Common myeloid progenitor, CD34-positive (primary cell): ENCODE measurements at regions not wholly inside any gene's neighbourhood (a gene's known extent, or its start where the extent isn't known, plus 50 kb on each side); places are given as distances from the start of the nearest gene placed in this dataset.

ENCODE experiments used
- CTCF ChIA-PET: fragments of 350-600 bp; sonication (Branson Sonifier 250); formaldehyde crosslinking; loops from one replicate; lab custom pipeline; 2021; ENCODE audit warnings: antibody characterized with exemption; lab: Charles Lee
- POLR2A ChIA-PET: fragments of 350-600 bp; sonication (Branson Sonifier 250); formaldehyde crosslinking; loops from one replicate; lab custom pipeline; 2021; ENCODE audit warnings: antibody characterized with exemption; lab: Charles Lee
- DNase-seq, 3 donors: peaks; one replicate each; pipeline versions ENCODE4 v3.0.0 to v3.0.0-alpha.2; 2013
- H3K27ac ChIP-seq, 2 experiments: 1 replicate in 1 of 2; 2 replicates in 1 of 2; pipeline ENCODE4 v1.7.0; 2013; ENCODE audit warnings: inconsistent platforms in 2 of 2, low read length in 2 of 2, mild to moderate bottlenecking in 2 of 2, low read depth in 1 of 2, moderate library complexity in 1 of 2; ENCODE audit not compliant: severe bottlenecking in 2 of 2, insufficient read depth in 1 of 2, poor library complexity in 1 of 2
- H3K27me3 ChIP-seq, 5 experiments: replicated peaks in 2 of 5; 1 replicate in 3 of 5; 2 replicates in 2 of 5; pipeline versions ENCODE4 v1.6.1 to v1.7.0; 2013; ENCODE audit warnings: low read length in 4 of 5, mild to moderate bottlenecking in 2 of 5, moderate library complexity in 2 of 5, inconsistent platforms in 1 of 5; ENCODE audit not compliant: insufficient read depth in 5 of 5, control insufficient read depth in 4 of 5
- H3K36me3 ChIP-seq, 4 experiments: 1 replicate in 2 of 4; 2 replicates in 2 of 4; pipeline versions ENCODE4 v1.6.1 to v1.7.0; 2013; ENCODE audit warnings: low read length in 3 of 4, control low read depth in 1 of 4, mild to moderate bottlenecking in 1 of 4; ENCODE audit not compliant: control insufficient read depth in 4 of 4, insufficient read depth in 4 of 4
- H3K4me1 ChIP-seq, 4 experiments: 1 replicate in 3 of 4; 2 replicates in 1 of 4; pipeline versions ENCODE4 v1.6.1 to v1.7.1; 2013; ENCODE audit warnings: low read length in 3 of 4, mild to moderate bottlenecking in 3 of 4, control low read depth in 1 of 4, inconsistent platforms in 1 of 4, moderate library complexity in 1 of 4; ENCODE audit not compliant: control insufficient read depth in 4 of 4, insufficient read depth in 4 of 4; ENCODE audit errors: control extremely low read depth in 1 of 4
- H3K4me3 ChIP-seq, 7 experiments: 1 replicate in 4 of 7; 2 replicates in 3 of 7; pipeline versions ENCODE4 v1.5.1 to v1.7.0; 2013; ENCODE audit warnings: mild to moderate bottlenecking in 7 of 7, low read length in 6 of 7, moderate library complexity in 6 of 7, inconsistent platforms in 2 of 7, low read depth in 2 of 7, control low read depth in 1 of 7; ENCODE audit not compliant: insufficient read depth in 4 of 7, control insufficient read depth in 1 of 7; ENCODE audit errors: extremely low read depth in 1 of 7
- H3K9me3 ChIP-seq, 5 experiments: 1 replicate in 4 of 5; 2 replicates in 1 of 5; pipeline versions ENCODE4 v1.6.1 to v1.7.1; 2013; ENCODE audit warnings: low read length in 4 of 5, mild to moderate bottlenecking in 2 of 5, inconsistent platforms in 1 of 5, low read depth in 1 of 5, moderate library complexity in 1 of 5; ENCODE audit not compliant: control insufficient read depth in 4 of 5, insufficient read depth in 2 of 5; ENCODE audit errors: control extremely low read depth in 1 of 5
- WGBS: methylation state at CpG from one replicate; pipeline ENCODE4 v1.1.5; 2013; ENCODE audit not compliant: insufficient coverage; 5-methylcytosine and 5-hydroxymethylcytosine counted together

DNA sequence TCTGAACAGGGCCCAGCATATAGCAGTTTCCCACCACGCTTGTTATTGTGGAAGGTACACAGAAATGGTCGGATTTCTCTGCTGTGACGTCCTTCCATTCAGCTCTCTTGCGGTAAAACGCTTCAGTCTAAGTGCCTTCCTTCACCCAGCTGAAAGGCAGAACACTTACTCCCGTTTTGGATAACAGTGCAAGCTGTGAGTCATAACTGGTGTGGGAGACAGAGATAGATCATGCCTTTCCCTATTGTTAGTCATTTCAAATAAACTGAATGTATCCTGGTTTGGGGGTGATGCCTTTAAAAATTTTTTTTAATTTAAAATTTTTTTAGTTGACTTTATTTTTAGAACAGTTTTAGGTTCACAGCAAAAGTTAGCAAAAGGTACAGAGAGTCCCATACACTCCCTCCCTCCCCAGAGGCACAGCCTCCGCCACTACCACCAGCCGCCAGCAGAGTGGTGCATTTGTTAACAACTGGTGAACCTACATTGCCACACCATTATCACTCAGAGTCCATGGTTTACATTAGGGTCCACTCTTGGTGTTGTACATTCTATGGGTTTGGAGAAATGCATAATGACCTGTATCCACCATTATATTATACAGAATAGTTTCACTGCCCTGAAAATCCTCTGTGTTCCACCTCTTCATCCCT is 94.9 kb upstream of the NSMCE3 start:
- Histone ChIP-seq H3K27me3 (peaks cover 0 to 11% (median 2%) of the 10 kb centered on the region in 5 experiments), H3K4me3 (no peak overlapping the region), H3K4me1 (no peaks in the 10 kb centered on the region), H3K9me3 (peaks cover 0 to 13% (median 2%) of the 10 kb centered on the region in 5 experiments), H3K36me3 (no peaks in the 10 kb centered on the region), H3K27ac (no peak overlapping the region)
- 91% methylated on average over 6 of the region's 8 CpGs for WGBS
- DNase-seq = no peak
- POLR2A ChIA-PET = no interaction called here
- CTCF ChIA-PET = no interaction called here

GRCh38 chr15:29361560-29361959 is 91.9 kb upstream of the NSMCE3 start:
- peaks cover 0 to 11% (median 3%) of the 10 kb centered on the region in 5 experiments for H3K27me3 ChIP-seq
- 90% methylated on average over 2 of the region's 4 CpGs for WGBS
- no peak for DNase-seq
- POLR2A ChIA-PET = no interaction called here
- H3K9me3 ChIP-seq = no peaks in the 10 kb centered on the region
- H3K4me3 ChIP-seq = no peak overlapping the region
- no peaks in the 10 kb centered on the region for H3K4me1 ChIP-seq
- H3K36me3 ChIP-seq = no peaks in the 10 kb centered on the region
- CTCF ChIA-PET = no interaction called here
- no peak overlapping the region for H3K27ac ChIP-seq

DNA sequence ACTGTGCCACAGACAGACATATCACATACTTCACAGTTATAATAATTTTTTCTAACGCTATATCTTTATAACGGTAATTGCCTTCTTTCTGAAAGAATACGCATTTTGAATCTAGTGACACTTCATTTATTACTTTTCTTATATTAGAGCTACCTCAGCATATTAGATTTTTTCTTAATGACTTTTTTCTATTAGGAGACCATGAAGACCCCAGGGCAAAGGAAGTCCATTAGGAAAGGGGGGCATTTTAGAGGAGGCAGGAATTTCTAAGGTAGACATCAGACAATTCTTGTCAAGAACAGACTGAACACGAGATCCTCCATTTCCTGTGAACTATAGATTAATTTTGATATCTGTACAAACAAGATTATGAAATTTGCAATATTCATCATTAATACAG is 90.5 kb upstream of the NSMCE3 start:
- no peak overlapping the region for H3K27ac ChIP-seq
- ChIA-PET POLR2A (no interaction called here), CTCF (no interaction called here)
- H3K4me3 ChIP-seq = no peak overlapping the region
- no peaks in the 10 kb centered on the region for H3K9me3 ChIP-seq
- H3K4me1 ChIP-seq = no peaks in the 10 kb centered on the region
- no CpG with 5 or more reads among the region's 4 CpGs for WGBS
- no peak for DNase-seq
- no peaks in the 10 kb centered on the region for H3K36me3 ChIP-seq
- peaks cover 0 to 11% (median 3%) of the 10 kb centered on the region in 5 experiments for H3K27me3 ChIP-seq

GRCh38 chr15:29356786-29357185 is 87.2 kb upstream of the NSMCE3 start:
- POLR2A ChIA-PET = no interaction called here
- DNase-seq = no peak
- WGBS = no CpG with 5 or more reads among the region's 1 CpG

GRCh38 chr15:29355477-29355876 is 85.9 kb upstream of the NSMCE3 start:
- Histone ChIP-seq H3K4me3 (no peak overlapping the region), H3K36me3 (no peaks in the 10 kb centered on the region), H3K9me3 (no peaks in the 10 kb centered on the region), H3K4me1 (no peaks in the 10 kb centered on the region), H3K27me3 (peaks cover 0 to 5% (median 0%) of the 10 kb centered on the region in 5 experiments), H3K27ac (no peak overlapping the region)
- no peak for DNase-seq
- ChIA-PET CTCF (no interaction called here), POLR2A (no interaction called here)
- no CpG with 5 or more reads among the region's 1 CpG for WGBS

More at GRCh38 chr15:29356786-29357185, 87.2 kb upstream of the NSMCE3 start:
- CTCF ChIA-PET = no interaction called here
- Histone ChIP-seq H3K27me3 (peaks cover 0 to 8% (median 2%) of the 10 kb centered on the region in 5 experiments), H3K9me3 (no peaks in the 10 kb centered on the region), H3K36me3 (no peaks in the 10 kb centered on the region), H3K27ac (no peak overlapping the region), H3K4me1 (no peaks in the 10 kb centered on the region), H3K4me3 (no peak overlapping the region)

DNA sequence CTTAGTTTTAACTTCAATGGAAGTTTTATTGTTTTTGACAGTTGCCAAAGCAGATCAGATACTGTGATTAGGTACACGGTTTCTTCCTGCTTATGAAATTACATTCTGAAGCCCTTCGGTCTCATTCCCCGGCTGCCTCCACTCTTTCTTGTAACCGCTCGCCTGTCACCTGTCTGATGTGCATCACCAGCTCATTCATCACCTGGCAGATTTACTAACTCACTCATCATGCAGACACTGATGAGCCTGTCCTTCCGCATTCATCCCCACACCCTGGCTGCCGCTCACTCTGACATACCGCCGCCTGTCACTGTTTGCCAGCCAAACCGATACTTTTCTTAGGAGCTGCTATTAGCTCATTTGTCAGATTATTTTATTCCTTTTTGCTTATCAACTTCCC is 82.8 kb upstream of the NSMCE3 start:
- H3K36me3 ChIP-seq = no peaks in the 10 kb centered on the region
- 78% methylated on average over 10 of the region's 10 CpGs for WGBS
- ChIA-PET POLR2A (no interaction called here), CTCF (no interaction called here)
- peaks cover 0 to 5% (median 0%) of the 10 kb centered on the region in 5 experiments for H3K27me3 ChIP-seq
- H3K9me3 ChIP-seq = no peaks in the 10 kb centered on the region
- no peak overlapping the region for H3K4me3 ChIP-seq
- H3K27ac ChIP-seq = no peak overlapping the region
- H3K4me1 ChIP-seq = no peaks in the 10 kb centered on the region
- no peak for DNase-seq

- H3K4me1 ChIP-seq = no peaks in the 10 kb centered on the region
- H3K27me3 ChIP-seq = peaks cover 0 to 5% (median 0%) of the 10 kb centered on the region in 5 experiments
- ChIA-PET POLR2A (no interaction called here), CTCF (no interaction called here)
- H3K27ac ChIP-seq = no peak overlapping the region
- H3K4me3 ChIP-seq = no peak overlapping the region
- no peak for DNase-seq
- no peaks in the 10 kb centered on the region for H3K36me3 ChIP-seq
- 90% methylated on average over 2 of the region's 2 CpGs for WGBS
- no peaks in the 10 kb centered on the region for H3K9me3 ChIP-seq
Measured at GRCh38 chr15:29349196-29349595, 79.6 kb upstream of the NSMCE3 start.
